Gastroesophageal sphincter (tissue), 4 donors: ENCODE measurements at regions not wholly inside any gene's neighbourhood (a gene's known extent, or its start where the extent isn't known, plus 50 kb on each side); places are given as distances from the start of the nearest gene placed in this dataset.

Source experiments
- ATAC-seq: fragments of 150-250 bp; one replicate; pipeline ENCODE4 v1.9.1; 2016; ENCODE audit warnings: mild to moderate bottlenecking, moderate library complexity
- H3K27ac ChIP-seq, 4 donors: fragments of 200-600 bp; sonication (generic) in 3 of 4; 1 replicate in 3 of 4; 2 replicates in 1 of 4; pipeline ENCODE4 v1.5.1; 2016 to 2019
- H3K27me3 ChIP-seq: fragments of 200-600 bp; sonication (generic); one replicate; pipeline ENCODE4 v1.5.1; 2019
- H3K36me3 ChIP-seq, 2 donors: fragments of 200-600 bp; sonication (generic); one replicate each; pipeline ENCODE4 v1.5.1; 2019; ENCODE audit warnings: control low read depth in 1 of 2
- H3K4me1 ChIP-seq, 3 donors: fragments of 200-600 bp; sonication (generic); 1 replicate in 2 of 3; 2 replicates in 1 of 3; pipeline ENCODE4 v1.5.1; 2016 to 2019; ENCODE audit warnings: control low read depth in 2 of 3
- H3K4me3 ChIP-seq, 2 donors: fragments of 200-600 bp; sonication (generic); one replicate each; pipeline ENCODE4 v1.5.1; 2019; ENCODE audit warnings: mild to moderate bottlenecking in 1 of 2, moderate library complexity in 1 of 2
- H3K9me3 ChIP-seq, 3 donors: fragments of 200-600 bp; sonication (generic); one replicate each; pipeline ENCODE4 v1.5.1; 2017 to 2019; ENCODE audit warnings: control low read depth in 2 of 3
- EP300 ChIP-seq: sonication (generic); formaldehyde crosslinking; IDR thresholded peaks from one replicate; pipeline ENCODE4 v1.6.1; 2017; ENCODE audit warnings: antibody characterized with exemption, mild to moderate bottlenecking
- POLR2A ChIP-seq, 2 donors: fragments of 450-650 bp; IDR thresholded peaks; one replicate each; pipeline ENCODE4 v1.6.1; 2017; ENCODE audit warnings: antibody characterized with exemption in 2 of 2, mild to moderate bottlenecking in 2 of 2, moderate library complexity in 1 of 2
- POLR2AphosphoS5 ChIP-seq: sonication (generic); formaldehyde crosslinking; IDR thresholded peaks from one replicate; pipeline ENCODE4 v1.6.1; 2017; ENCODE audit warnings: antibody characterized with exemption
- WGBS, 2 donors: methylation state at CpG; one replicate each; pipeline ENCODE4 v1.1.5; 2018; ENCODE audit warnings: low coverage in 1 of 2; 5-methylcytosine and 5-hydroxymethylcytosine counted together
- TF ChIP-seq, protein P1 (sequence below), 4 experiments: fragments of 200-600 bp in 2 of 4; fragments of 450-650 bp in 2 of 4; sonication (generic) in 1 of 4; IDR thresholded peaks; one replicate each; pipeline ENCODE4 v1.5.1; 2017 to 2019; ENCODE audit warnings: antibody characterized with exemption in 4 of 4, mild to moderate bottlenecking in 2 of 4, moderate library complexity in 2 of 4

DNA sequence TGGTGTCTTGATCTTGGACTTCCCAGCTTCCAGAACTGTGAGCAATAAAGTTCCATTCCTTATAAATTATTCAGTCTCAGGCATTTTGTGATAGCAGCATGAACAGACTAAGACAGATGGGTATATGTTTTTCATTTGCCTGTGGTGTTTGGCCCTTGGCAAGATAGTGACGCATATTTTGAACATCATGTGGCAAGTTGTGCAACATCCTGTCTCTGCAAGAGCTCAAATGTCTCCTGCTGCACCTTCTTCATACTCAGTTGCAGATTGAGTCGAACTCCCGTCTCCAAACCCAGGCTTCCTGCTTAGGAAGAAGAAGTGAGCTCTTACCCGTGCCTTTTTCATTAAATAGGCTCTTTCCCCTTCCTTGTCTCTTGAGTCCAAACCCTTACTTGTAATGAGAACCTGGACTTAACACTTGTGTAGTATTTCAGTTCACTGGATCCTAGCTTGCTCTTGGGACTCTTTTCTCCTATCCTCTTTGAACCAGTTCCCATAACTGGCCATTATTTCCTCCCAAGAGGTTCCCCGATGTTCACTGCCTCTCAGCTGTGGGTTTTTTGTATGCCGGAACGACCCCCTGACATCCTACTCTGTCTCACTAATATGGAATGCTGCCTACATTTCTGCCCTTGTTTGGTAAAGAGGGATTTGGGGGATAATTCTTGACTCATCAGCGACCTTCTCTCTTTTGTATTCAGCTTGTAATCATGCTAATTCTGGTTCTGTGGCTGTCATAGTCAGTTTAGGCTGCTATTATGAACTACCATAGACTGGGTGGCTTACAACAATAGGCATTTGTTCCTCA lies 125.0 kb upstream of the KCNK2 start:
- no peaks in the 10 kb centered on the region for H3K9me3 ChIP-seq
- ATAC-seq = peak; percentile 62
- H3K36me3 ChIP-seq = no peaks in the 10 kb centered on the region
- H3K4me1 ChIP-seq = no peaks in the 10 kb centered on the region
- H3K4me3 ChIP-seq = no peak overlapping the region
- peaks cover 8% of the 10 kb centered on the region for H3K27me3 ChIP-seq
- 60 to 72% methylated on average over 1 to 8 of the region's 8 CpGs for WGBS, 2 donors
- TF ChIP-seq EP300 (no peak), POLR2AphosphoS5 (no peak), POLR2A (IDR thresholded peaks at IDR 0.05) (no peak)
- TF ChIP-seq, protein P1, sequence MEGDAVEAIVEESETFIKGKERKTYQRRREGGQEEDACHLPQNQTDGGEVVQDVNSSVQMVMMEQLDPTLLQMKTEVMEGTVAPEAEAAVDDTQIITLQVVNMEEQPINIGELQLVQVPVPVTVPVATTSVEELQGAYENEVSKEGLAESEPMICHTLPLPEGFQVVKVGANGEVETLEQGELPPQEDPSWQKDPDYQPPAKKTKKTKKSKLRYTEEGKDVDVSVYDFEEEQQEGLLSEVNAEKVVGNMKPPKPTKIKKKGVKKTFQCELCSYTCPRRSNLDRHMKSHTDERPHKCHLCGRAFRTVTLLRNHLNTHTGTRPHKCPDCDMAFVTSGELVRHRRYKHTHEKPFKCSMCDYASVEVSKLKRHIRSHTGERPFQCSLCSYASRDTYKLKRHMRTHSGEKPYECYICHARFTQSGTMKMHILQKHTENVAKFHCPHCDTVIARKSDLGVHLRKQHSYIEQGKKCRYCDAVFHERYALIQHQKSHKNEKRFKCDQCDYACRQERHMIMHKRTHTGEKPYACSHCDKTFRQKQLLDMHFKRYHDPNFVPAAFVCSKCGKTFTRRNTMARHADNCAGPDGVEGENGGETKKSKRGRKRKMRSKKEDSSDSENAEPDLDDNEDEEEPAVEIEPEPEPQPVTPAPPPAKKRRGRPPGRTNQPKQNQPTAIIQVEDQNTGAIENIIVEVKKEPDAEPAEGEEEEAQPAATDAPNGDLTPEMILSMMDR (IDR thresholded peaks at IDR 0.05) = no peak
- H3K27ac ChIP-seq = no peak overlapping the region

- Histone ChIP-seq H3K4me3 (no peak overlapping the region), H3K27me3 (peaks cover 8% of the 10 kb centered on the region), H3K27ac (no peak overlapping the region), H3K4me1 (no peaks in the 10 kb centered on the region), H3K36me3 (no peaks in the 10 kb centered on the region), H3K9me3 (no peaks in the 10 kb centered on the region)
- no peak for ATAC-seq
- no peak for TF ChIP-seq EP300
- WGBS, 2 donors = 76 to 83% methylated on average over 2 of the region's 2 CpGs
These were observed 124.1 kb upstream of the KCNK2 start for GRCh38 chr1:214958486-214958885.

DNA sequence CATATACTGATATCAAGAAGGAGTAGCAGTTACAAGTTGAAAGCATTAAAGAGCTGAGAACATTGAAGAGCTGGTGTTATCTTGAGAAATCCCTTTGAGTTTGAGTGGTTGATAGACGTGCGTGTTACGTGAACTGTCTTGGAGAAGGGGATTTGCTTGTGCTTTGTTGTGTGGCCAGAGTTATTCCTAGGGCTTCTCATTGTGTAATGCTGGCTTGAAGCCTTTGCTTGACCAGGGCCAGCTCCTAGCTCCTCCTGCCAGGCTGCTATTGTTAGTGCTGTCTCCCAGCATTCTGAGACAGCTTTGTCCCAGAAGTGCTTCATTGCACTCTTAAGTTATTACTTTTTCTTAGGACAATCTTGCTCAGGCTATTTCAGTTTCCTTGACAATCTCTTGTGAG lies 116.2 kb upstream of the KCNK2 start:
- 60 to 100% methylated on average over 3 of the region's 3 CpGs for WGBS, 2 donors
- H3K27ac ChIP-seq = no peak overlapping the region
- H3K27me3 ChIP-seq = peaks cover 8% of the 10 kb centered on the region
- no peak overlapping the region for H3K4me3 ChIP-seq
- no peaks in the 10 kb centered on the region for H3K36me3 ChIP-seq
- ATAC-seq = no peak
- no peaks in the 10 kb centered on the region for H3K4me1 ChIP-seq
- TF ChIP-seq EP300 (no peak), POLR2AphosphoS5 (no peak), POLR2A (IDR thresholded peaks at IDR 0.05) (no peak)
- TF ChIP-seq, protein P1 (IDR thresholded peaks at IDR 0.05) = no peak
- no peaks in the 10 kb centered on the region for H3K9me3 ChIP-seq

DNA sequence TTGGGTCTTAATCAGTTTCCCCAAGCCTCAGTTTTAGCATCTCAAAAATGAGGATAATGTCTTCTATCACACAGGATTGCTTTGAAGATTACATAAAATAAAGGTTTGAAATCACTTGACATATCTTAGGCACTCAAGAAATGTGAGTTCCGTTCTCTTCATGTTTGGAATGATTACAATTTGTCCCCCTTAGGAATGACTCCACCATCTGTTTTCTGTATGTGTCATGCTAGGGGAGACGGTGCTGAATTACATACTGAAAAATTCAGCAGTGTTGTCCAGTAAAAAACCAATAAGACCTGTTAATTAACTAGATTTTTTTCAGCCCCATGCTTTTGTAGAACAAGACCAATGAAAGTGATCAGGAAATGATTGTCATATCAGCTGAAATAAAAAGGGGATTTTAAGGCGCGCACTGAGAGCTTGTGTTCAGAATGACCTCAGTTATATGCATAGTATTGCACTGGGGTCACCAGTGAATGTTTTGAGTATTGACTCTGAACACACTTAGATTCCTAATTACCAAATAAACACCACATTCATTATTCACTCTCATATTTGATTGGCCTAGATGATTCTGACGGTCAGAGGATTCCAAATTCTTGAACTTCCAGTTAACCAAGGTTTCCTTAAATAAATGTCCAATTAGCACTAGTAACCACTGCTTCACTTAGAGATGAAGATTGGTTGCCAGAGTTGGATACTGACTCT lies 114.5 kb upstream of the KCNK2 start:
- Histone ChIP-seq H3K9me3 (no peaks in the 10 kb centered on the region), H3K36me3 (no peaks in the 10 kb centered on the region), H3K4me3 (no peak overlapping the region), H3K4me1 (no peaks in the 10 kb centered on the region), H3K27me3 (no peaks in the 10 kb centered on the region), H3K27ac (no peak overlapping the region)
- no peak for ATAC-seq
- 54 to 63% methylated on average over 5 of the region's 5 CpGs for WGBS, 2 donors
- TF ChIP-seq, protein P1 (IDR thresholded peaks at IDR 0.05) = no peak
- TF ChIP-seq POLR2A (IDR thresholded peaks at IDR 0.05) (no peak), EP300 (no peak), POLR2AphosphoS5 (no peak)

DNA sequence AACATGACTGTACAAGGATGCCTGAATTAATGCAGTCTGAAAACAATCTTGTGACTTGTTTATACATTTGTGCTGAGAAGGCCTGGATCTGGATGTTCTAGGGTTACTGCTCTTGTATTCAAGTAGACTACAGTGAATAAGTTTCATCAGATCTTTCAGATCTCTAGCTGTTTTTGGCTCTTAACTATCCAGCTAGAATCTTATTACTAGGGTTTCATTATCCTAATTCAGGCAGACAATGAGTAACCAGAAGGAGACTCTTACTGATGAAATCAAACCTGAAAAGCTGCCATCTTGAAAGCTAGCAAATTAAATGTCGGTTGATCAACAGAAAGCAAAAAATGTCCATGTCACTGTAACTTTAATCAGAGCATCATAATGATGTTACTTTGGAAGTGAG lies 112.5 kb upstream of the KCNK2 start:
- WGBS, 2 donors = 94% methylated on average over 1 of the region's 1 CpG
- H3K4me1 ChIP-seq = no peaks in the 10 kb centered on the region
- peak; percentile 36 for ATAC-seq
- no peaks in the 10 kb centered on the region for H3K36me3 ChIP-seq
- peaks cover 4% of the 10 kb centered on the region for H3K27me3 ChIP-seq
- H3K27ac ChIP-seq = no peak overlapping the region
- no peak overlapping the region for H3K4me3 ChIP-seq
- H3K9me3 ChIP-seq = no peaks in the 10 kb centered on the region
- TF ChIP-seq, protein P1 (IDR thresholded peaks at IDR 0.05) = no peak
